ENCODE measurements at regions not wholly inside any gene's neighbourhood (a gene's known extent, or its start where the extent isn't known, plus 50 kb on each side); places are given as distances from the start of the nearest gene placed in this dataset.

- TF ChIP-seq CTCF (conservative IDR thresholded peaks at IDR 0.05; ENCODE audit: low read depth, low read length) (no peak), EZH2 (IDR thresholded peaks at IDR 0.05; ENCODE audit: low read length, unreplicated experiment) (no peak), EZH2phosphoT487 (IDR thresholded peaks at IDR 0.05; ENCODE audit: borderline replicate concordance, low read length) (no peak)
Measured at GRCh38 chr1:34426325-34426896, 249.7 kb downstream of the C1orf94 start.
